HCT116 (cell line): ENCODE measurements at regions not wholly inside any gene's neighbourhood (a gene's known extent, or its start where the extent isn't known, plus 50 kb on each side); places are given as distances from the start of the nearest gene placed in this dataset.

Experiments
- ATAC-seq: fragments of 200-7000 bp; cut with Tn5 transposase; 2 replicates; pipeline ENCODE4 v1.9.1; 2020; ENCODE audit warnings: mild to moderate bottlenecking, moderate library complexity
- BruUV-seq: library from RNA; stranded (reverse); fragments of 400-500 nt; replicated peaks from 2 replicates; lab custom pipeline; 2021; lab: Mats Ljungman, UMichigan
- CTCF ChIA-PET: fragments of 300-600 bp; sonication (Branson Sonifier 250); formaldehyde crosslinking; loops from one replicate; lab custom pipeline; 2021; ENCODE audit warnings: antibody characterized with exemption; lab: Charles Lee
- POLR2A ChIA-PET: fragments of 300-600, 350-600 bp; sonication (Branson Sonifier 250); formaldehyde crosslinking; loops from one replicate; lab custom pipeline; 2021; ENCODE audit warnings: antibody characterized with exemption; lab: Charles Lee
- RAD21 ChIA-PET, 2 experiments: fragments of 300-600 bp; sonication (Branson Sonifier 250); formaldehyde crosslinking; loops; one replicate each; lab custom pipeline; 2023; ENCODE audit warnings: low total read pairs in 2 of 2; ENCODE audit not compliant: uncharacterized antibody in 2 of 2, unreplicated experiment in 2 of 2, low non-redundant PET in 1 of 2; lab: Charles Lee
- DNase-seq: peaks from one replicate; pipeline ENCODE4 v3.0.0-alpha.2; 2010; ENCODE audit warnings: low read depth, low spot score
- H2AFZ ChIP-seq: fragments of 200-600 bp; shearing (Covaris generic), sonication (generic); 2 replicates; pipeline ENCODE4 v1.6.1; 2017; ENCODE audit warnings: low read depth, mixed run types, mixed read lengths, antibody characterized with exemption, low read length; ENCODE audit not compliant: poor library complexity, severe bottlenecking
- H3K27ac ChIP-seq: 2 replicates; pipeline ENCODE4 v1.5.1; 2012; ENCODE audit warnings: low read depth, low read length
- H3K27me3 ChIP-seq: fragments of 200-600 bp; sonication (generic); 2 replicates; pipeline ENCODE4 v1.6.1; 2016; ENCODE audit warnings: mixed run types, low read length, mixed read lengths; ENCODE audit not compliant: insufficient read depth
- H3K36me3 ChIP-seq, 2 experiments: fragments of 200-500 bp in 1 of 2; fragments of 200-600 bp in 1 of 2; sonication (Bioruptor generic) in 1 of 2; sonication (generic) in 1 of 2; 2 replicates each; pipeline versions ENCODE4 v1.5.1 to v1.6.1; 2014 to 2016; ENCODE audit warnings: low read length in 2 of 2, inconsistent platforms in 1 of 2, mixed read lengths in 1 of 2, mixed run types in 1 of 2; ENCODE audit not compliant: insufficient read depth in 2 of 2, control insufficient read depth in 1 of 2
- H3K4me1 ChIP-seq, 2 experiments: fragments of 200-600 bp in 1 of 2; sonication (generic) in 1 of 2; 2 replicates each; pipeline versions ENCODE4 v1.5.1 to v1.6.1; 2012 to 2017; ENCODE audit warnings: low read length in 2 of 2, inconsistent platforms in 1 of 2, mild to moderate bottlenecking in 1 of 2, mixed read lengths in 1 of 2, mixed run types in 1 of 2, moderate library complexity in 1 of 2; ENCODE audit not compliant: insufficient read depth in 2 of 2, control insufficient read depth in 1 of 2
- H3K4me2 ChIP-seq: fragments of 200-600 bp; sonication (generic); 2 replicates; pipeline ENCODE4 v1.6.1; 2017; ENCODE audit warnings: mixed run types, low read length, mixed read lengths
- H3K4me3 ChIP-seq, 2 experiments: fragments of 200-600 bp in 1 of 2; sonication (generic) in 1 of 2; replicated peaks in 1 of 2; 2 replicates each; pipeline ENCODE4 v1.5.1; 2011 to 2016; ENCODE audit warnings: low read length in 2 of 2, control low read depth in 1 of 2, low read depth in 1 of 2, mild to moderate bottlenecking in 1 of 2, mixed read lengths in 1 of 2, mixed run types in 1 of 2
- H3K79me2 ChIP-seq: fragments of 200-600 bp; sonication (generic); 2 replicates; pipeline ENCODE4 v1.6.1; 2017; ENCODE audit warnings: mild to moderate bottlenecking, mixed run types, low read length, moderate library complexity, mixed read lengths; ENCODE audit not compliant: insufficient read depth
- H3K9ac ChIP-seq: fragments of 200-600 bp; sonication (generic); 2 replicates; pipeline ENCODE4 v1.6.1; 2016; ENCODE audit warnings: low read length, mixed read lengths
- H3K9me2 ChIP-seq: fragments of 200-600 bp; sonication (generic), shearing (Covaris generic); 2 replicates; pipeline ENCODE4 v1.6.1; 2017; ENCODE audit warnings: mixed run types, mild to moderate bottlenecking, moderate library complexity; ENCODE audit not compliant: insufficient read depth
- H3K9me3 ChIP-seq, 2 experiments: fragments of 200-500 bp in 1 of 2; fragments of 200-600 bp in 1 of 2; sonication (Bioruptor generic) in 1 of 2; sonication (generic) in 1 of 2; 2 replicates each; pipeline ENCODE4 v1.6.1; 2014 to 2017; ENCODE audit warnings: low read length in 2 of 2, mixed read lengths in 2 of 2, inconsistent platforms in 1 of 2, low read depth in 1 of 2, mild to moderate bottlenecking in 1 of 2, mixed run types in 1 of 2, moderate library complexity in 1 of 2; ENCODE audit not compliant: control insufficient read depth in 1 of 2, insufficient read depth in 1 of 2
- H4K20me1 ChIP-seq: fragments of 200-600 bp; sonication (generic), shearing (Covaris generic); 2 replicates; pipeline ENCODE4 v1.6.1; 2017; ENCODE audit warnings: mixed run types, mild to moderate bottlenecking, moderate library complexity; ENCODE audit not compliant: insufficient read depth
- CBX3 ChIP-seq: IDR thresholded peaks from 2 replicates; pipeline ENCODE4 v1.6.1; 2012; ENCODE audit warnings: low read depth
- ELF1 ChIP-seq: IDR thresholded peaks from 2 replicates; pipeline ENCODE4 v1.6.1; 2012; ENCODE audit warnings: low read depth, borderline replicate concordance
- EZH2 ChIP-seq: fragments of 200-600 bp; sonication (generic); IDR thresholded peaks from 2 replicates; pipeline ENCODE4 v1.6.1; 2017; ENCODE audit warnings: antibody characterized with exemption, mixed run types
- EZH2phosphoT487 ChIP-seq: fragments of 200-600 bp; IDR thresholded peaks from 2 replicates; pipeline ENCODE4 v1.6.1; 2018; ENCODE audit warnings: antibody characterized with exemption, borderline replicate concordance
- FOSL1 ChIP-seq: IDR thresholded peaks from 2 replicates; pipeline ENCODE4 v1.6.1; 2012; ENCODE audit warnings: low read depth
- JUND ChIP-seq: IDR thresholded peaks from 2 replicates; pipeline ENCODE4 v1.6.1; 2012
- MAX ChIP-seq: IDR thresholded peaks from 2 replicates; pipeline ENCODE4 v1.6.1; 2012
- POLR2A ChIP-seq: IDR thresholded peaks from 2 replicates; pipeline ENCODE4 v1.7.0; 2011; ENCODE audit warnings: borderline replicate concordance; ENCODE audit not compliant: insufficient read depth, insufficient read length; ENCODE audit errors: extremely low read depth
- POLR2AphosphoS5 ChIP-seq: IDR thresholded peaks from 2 replicates; pipeline ENCODE4 v1.6.1; 2011; ENCODE audit warnings: mild to moderate bottlenecking, low read depth, low read length, moderate library complexity
- SIN3A ChIP-seq: IDR thresholded peaks from 2 replicates; pipeline ENCODE4 v1.6.1; 2012; ENCODE audit warnings: low read depth
- SRF ChIP-seq: IDR thresholded peaks from 2 replicates; pipeline ENCODE4 v1.6.1; 2012; ENCODE audit warnings: low read depth
- TCF7L2 ChIP-seq: IDR thresholded peaks from 2 replicates; pipeline ENCODE4 v1.7.0; 2011; ENCODE audit warnings: borderline replicate concordance, inconsistent platforms; ENCODE audit not compliant: insufficient read depth, insufficient read length; ENCODE audit errors: extremely low read depth
- YY1 ChIP-seq: IDR thresholded peaks from 2 replicates; pipeline ENCODE4 v1.6.1; 2011; ENCODE audit warnings: low read length, low read depth, moderate library complexity, mild to moderate bottlenecking; ENCODE audit not compliant: insufficient replicate concordance; ENCODE audit errors: extremely low read depth
- intact Hi-C: fragments of 100-400 bp; cut with micrococcal nuclease; formaldehyde crosslinking; loops from 2 replicates; pipeline ENCODE4 v1.10.0; 2022
- TF ChIP-seq, protein P1 (sequence below): IDR thresholded peaks from 2 replicates; pipeline ENCODE4 v1.6.1; 2012
- TF ChIP-seq, protein P2 (sequence below): IDR thresholded peaks from 2 replicates; pipeline ENCODE4 v1.6.1; 2011; ENCODE audit warnings: mild to moderate bottlenecking, low read length, moderate library complexity; ENCODE audit not compliant: insufficient replicate concordance; ENCODE audit errors: extremely low read depth
- TF ChIP-seq, protein P3 (sequence below), 3 experiments: fragments of 200-600 bp in 1 of 3; sonication (generic) in 1 of 3; IDR thresholded peaks in 2 of 3; conservative IDR thresholded peaks in 1 of 3; 2 replicates each; pipeline ENCODE4 v1.5.1; 2012 to 2017; ENCODE audit warnings: low read depth in 2 of 3, low read length in 2 of 3, antibody characterized with exemption in 1 of 3, borderline replicate concordance in 1 of 3, control low read depth in 1 of 3, mild to moderate bottlenecking in 1 of 3, mixed read lengths in 1 of 3, mixed run types in 1 of 3, moderate library complexity in 1 of 3; ENCODE audit not compliant: insufficient read depth in 1 of 3

DNA sequence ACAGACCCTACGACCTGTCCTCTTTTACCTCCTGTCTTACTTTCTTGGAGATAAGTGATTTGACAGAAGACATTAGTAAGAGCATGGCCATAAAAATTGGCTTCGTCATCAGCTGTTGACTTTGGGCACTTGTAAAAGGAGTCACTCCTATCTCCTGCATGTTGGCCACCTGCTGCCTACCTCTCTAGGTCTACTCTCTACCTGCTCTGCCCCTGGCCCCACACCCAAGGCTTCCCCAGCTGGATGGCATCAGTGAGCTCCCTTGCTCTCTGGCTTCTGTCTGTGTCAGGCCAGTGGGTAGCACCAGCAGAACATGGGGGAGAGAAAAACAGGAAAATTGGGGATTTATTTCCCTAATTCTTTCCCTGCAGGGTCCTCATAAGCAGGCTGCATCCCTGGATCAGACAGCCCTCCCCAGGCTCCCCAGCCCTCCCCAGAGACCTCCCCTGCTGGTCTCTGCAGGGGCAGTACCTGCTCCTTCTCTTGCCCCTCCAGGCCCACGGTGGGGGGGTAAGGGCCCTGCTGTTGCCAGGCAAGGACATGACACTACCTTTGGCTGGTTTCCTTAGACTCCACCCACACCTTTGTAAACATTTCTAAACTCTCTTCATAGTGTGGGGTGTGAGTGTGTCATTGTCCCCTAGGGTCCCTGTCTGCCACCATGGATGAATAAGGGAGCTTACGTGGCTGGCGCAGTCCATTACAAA lies 157.0 kb upstream of the NECTIN1 start:
- no peak overlapping the region for H3K4me3 ChIP-seq
- no peaks in the 10 kb centered on the region for H3K36me3 ChIP-seq
- POLR2A ChIA-PET = no interaction called here
- H3K9ac ChIP-seq = no peak overlapping the region
- RAD21 ChIA-PET = no interaction called here
- no peaks in the 10 kb centered on the region for H3K9me2 ChIP-seq
- H3K4me1 ChIP-seq = no peaks in the 10 kb centered on the region
- no peak overlapping the region for H3K27ac ChIP-seq
- no peaks in the 10 kb centered on the region for H3K79me2 ChIP-seq
- CTCF ChIA-PET = no interaction called here
- no TSS peak for BruUV-seq
- intact Hi-C loops = no loop called here
- H3K27me3 ChIP-seq = peaks cover 57% of the 10 kb centered on the region
- TF ChIP-seq EZH2phosphoT487 (no peak), MAX (no peak), ELF1 (no peak), POLR2A (no peak)
- ATAC-seq (no peak), DNase-seq (no peak)
- no peak overlapping the region for H2AFZ ChIP-seq
- no peaks in the 10 kb centered on the region for H3K9me3 ChIP-seq
- no peak overlapping the region for H3K4me2 ChIP-seq
- H4K20me1 ChIP-seq = no peaks in the 10 kb centered on the region

- no peaks in the 10 kb centered on the region for H3K4me1 ChIP-seq
- no peaks in the 10 kb centered on the region for H3K9me3 ChIP-seq
- no peak overlapping the region for H2AFZ ChIP-seq
- ChIA-PET CTCF (no interaction called here), POLR2A (no interaction called here), RAD21 (no interaction called here)
- no peak overlapping the region for H3K4me2 ChIP-seq
- H3K27ac ChIP-seq = no peak overlapping the region
- no peak for ATAC-seq
- no peaks in the 10 kb centered on the region for H4K20me1 ChIP-seq
- no peaks in the 10 kb centered on the region for H3K9me2 ChIP-seq
- no peaks in the 10 kb centered on the region for H3K36me3 ChIP-seq
- H3K27me3 ChIP-seq = peaks cover 64% of the 10 kb centered on the region
- H3K4me3 ChIP-seq = no peak overlapping the region
- no peak overlapping the region for H3K9ac ChIP-seq
- no TSS peak for BruUV-seq
- H3K79me2 ChIP-seq = no peaks in the 10 kb centered on the region
- intact Hi-C loops = no loop called here
- DNase-seq = no peak
- TF ChIP-seq YY1 (no peak), EZH2phosphoT487 (no peak), SIN3A (no peak), POLR2AphosphoS5 (no peak), TCF7L2 (no peak), JUND (no peak), CBX3 (no peak), SRF (no peak), MAX (no peak), FOSL1 (no peak), EZH2 (no peak)
- TF ChIP-seq, protein P1, sequence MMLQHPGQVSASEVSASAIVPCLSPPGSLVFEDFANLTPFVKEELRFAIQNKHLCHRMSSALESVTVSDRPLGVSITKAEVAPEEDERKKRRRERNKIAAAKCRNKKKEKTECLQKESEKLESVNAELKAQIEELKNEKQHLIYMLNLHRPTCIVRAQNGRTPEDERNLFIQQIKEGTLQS = no peak
- TF ChIP-seq, protein P2, sequence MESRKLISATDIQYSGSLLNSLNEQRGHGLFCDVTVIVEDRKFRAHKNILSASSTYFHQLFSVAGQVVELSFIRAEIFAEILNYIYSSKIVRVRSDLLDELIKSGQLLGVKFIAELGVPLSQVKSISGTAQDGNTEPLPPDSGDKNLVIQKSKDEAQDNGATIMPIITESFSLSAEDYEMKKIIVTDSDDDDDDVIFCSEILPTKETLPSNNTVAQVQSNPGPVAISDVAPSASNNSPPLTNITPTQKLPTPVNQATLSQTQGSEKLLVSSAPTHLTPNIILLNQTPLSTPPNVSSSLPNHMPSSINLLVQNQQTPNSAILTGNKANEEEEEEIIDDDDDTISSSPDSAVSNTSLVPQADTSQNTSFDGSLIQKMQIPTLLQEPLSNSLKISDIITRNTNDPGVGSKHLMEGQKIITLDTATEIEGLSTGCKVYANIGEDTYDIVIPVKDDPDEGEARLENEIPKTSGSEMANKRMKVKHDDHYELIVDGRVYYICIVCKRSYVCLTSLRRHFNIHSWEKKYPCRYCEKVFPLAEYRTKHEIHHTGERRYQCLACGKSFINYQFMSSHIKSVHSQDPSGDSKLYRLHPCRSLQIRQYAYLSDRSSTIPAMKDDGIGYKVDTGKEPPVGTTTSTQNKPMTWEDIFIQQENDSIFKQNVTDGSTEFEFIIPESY = no peak
- TF ChIP-seq, protein P3, sequence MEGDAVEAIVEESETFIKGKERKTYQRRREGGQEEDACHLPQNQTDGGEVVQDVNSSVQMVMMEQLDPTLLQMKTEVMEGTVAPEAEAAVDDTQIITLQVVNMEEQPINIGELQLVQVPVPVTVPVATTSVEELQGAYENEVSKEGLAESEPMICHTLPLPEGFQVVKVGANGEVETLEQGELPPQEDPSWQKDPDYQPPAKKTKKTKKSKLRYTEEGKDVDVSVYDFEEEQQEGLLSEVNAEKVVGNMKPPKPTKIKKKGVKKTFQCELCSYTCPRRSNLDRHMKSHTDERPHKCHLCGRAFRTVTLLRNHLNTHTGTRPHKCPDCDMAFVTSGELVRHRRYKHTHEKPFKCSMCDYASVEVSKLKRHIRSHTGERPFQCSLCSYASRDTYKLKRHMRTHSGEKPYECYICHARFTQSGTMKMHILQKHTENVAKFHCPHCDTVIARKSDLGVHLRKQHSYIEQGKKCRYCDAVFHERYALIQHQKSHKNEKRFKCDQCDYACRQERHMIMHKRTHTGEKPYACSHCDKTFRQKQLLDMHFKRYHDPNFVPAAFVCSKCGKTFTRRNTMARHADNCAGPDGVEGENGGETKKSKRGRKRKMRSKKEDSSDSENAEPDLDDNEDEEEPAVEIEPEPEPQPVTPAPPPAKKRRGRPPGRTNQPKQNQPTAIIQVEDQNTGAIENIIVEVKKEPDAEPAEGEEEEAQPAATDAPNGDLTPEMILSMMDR (IDR thresholded peaks at IDR 0.05 in 2 of 3, conservative IDR thresholded peaks at IDR 0.05 in 1 of 3; ENCODE audit: borderline replicate concordance in 1 of 3, insufficient read depth in 1 of 3, low read depth in 2 of 3, low read length in 2 of 3) = no peak
Measured at GRCh38 chr11:119885067-119885466, 156.1 kb upstream of the NECTIN1 start.
